ENCODE measurements at regions not wholly inside any gene's neighbourhood (a gene's known extent, or its start where the extent isn't known, plus 50 kb on each side); places are given as distances from the start of the nearest gene placed in this dataset. TPM values are rescaled to one million over a fixed set of nuclear protein-coding genes. Genes with fewer than 3 reads are reported as not detected.

DNA sequence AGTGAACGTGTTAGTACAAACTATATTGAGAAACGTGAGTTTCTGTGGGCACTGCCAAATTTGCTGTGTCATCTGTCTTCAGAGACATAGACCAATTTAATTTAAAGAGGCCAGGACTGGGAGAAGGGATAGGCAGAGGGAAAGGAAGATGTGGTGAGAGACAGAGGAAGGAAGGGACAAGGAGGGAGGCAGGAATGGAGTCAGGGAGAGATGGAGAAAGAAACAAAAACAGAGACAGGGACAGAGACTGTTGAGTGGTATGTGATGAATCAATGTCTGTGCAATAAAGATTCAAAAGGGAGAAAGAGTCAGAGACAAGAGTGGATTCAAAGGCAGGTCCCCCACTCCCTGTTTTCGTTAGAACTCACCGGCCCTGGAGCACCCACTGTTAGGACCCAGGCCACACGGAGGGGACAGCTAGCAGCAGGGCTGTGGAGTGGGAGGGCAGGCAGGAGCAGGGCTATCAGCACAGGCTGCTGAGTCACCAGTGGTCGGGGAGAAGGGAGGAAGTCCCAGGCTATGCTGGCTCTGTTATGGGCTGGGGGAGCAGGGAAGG, 51.6 kb upstream of the CHD6 start:
- Histone ChIP-seq H3K4me1 (ENCODE audit: control insufficient read depth in 5 of 5, insufficient read depth in 5 of 5, low read length in 5 of 5) (no peaks in the 10 kb centered on the region), H3K4me3 (no peak overlapping the region), H3K9me3 (ENCODE audit: control insufficient read depth in 4 of 4, insufficient read depth in 3 of 4, low read length in 3 of 4) (peaks cover 0 to 1% (median 0%) of the 10 kb centered on the region in 4 donors), H3K27ac (ENCODE audit: low read depth in 1 of 2, low read length in 1 of 2) (no peak overlapping the region), H3K27me3 (ENCODE audit: control insufficient read depth in 3 of 3, insufficient read depth in 3 of 3, low read length in 2 of 3) (no peaks in the 10 kb centered on the region), H3K9ac (ENCODE audit: insufficient read depth in 1 of 2, low read length in 2 of 2) (no peak overlapping the region), H3K36me3 (ENCODE audit: control insufficient read depth in 4 of 4, insufficient read depth in 4 of 4, low read length in 4 of 4) (no peaks in the 10 kb centered on the region)
- ATAC-seq (ENCODE audit: insufficient read depth, low FRiP score) (no peak), DNase-seq (no peak)
- TF ChIP-seq, protein P1, sequence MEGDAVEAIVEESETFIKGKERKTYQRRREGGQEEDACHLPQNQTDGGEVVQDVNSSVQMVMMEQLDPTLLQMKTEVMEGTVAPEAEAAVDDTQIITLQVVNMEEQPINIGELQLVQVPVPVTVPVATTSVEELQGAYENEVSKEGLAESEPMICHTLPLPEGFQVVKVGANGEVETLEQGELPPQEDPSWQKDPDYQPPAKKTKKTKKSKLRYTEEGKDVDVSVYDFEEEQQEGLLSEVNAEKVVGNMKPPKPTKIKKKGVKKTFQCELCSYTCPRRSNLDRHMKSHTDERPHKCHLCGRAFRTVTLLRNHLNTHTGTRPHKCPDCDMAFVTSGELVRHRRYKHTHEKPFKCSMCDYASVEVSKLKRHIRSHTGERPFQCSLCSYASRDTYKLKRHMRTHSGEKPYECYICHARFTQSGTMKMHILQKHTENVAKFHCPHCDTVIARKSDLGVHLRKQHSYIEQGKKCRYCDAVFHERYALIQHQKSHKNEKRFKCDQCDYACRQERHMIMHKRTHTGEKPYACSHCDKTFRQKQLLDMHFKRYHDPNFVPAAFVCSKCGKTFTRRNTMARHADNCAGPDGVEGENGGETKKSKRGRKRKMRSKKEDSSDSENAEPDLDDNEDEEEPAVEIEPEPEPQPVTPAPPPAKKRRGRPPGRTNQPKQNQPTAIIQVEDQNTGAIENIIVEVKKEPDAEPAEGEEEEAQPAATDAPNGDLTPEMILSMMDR (IDR thresholded peaks at IDR 0.05; ENCODE audit: control extremely low read depth, extremely low read depth) = no peak
- WGBS, 2 donors = 32 to 33% methylated on average over 6 of the region's 6 CpGs

- no peak for ATAC-seq (ENCODE audit: insufficient read depth, low FRiP score)
- H3K27ac ChIP-seq (ENCODE audit: low read depth in 1 of 2, low read length in 1 of 2) = no peak overlapping the region
- 86 to 92% methylated on average over 1 of the region's 1 CpG for WGBS, 2 donors
- no peak overlapping the region for H3K9ac ChIP-seq (ENCODE audit: insufficient read depth in 1 of 2, low read length in 2 of 2)
- peaks cover 0 to 1% (median 0%) of the 10 kb centered on the region in 4 donors for H3K9me3 ChIP-seq (ENCODE audit: control insufficient read depth in 4 of 4, insufficient read depth in 3 of 4, low read length in 3 of 4)
- H3K4me3 ChIP-seq = no peak overlapping the region
- DNase-seq = no peak
- no peaks in the 10 kb centered on the region for H3K27me3 ChIP-seq (ENCODE audit: control insufficient read depth in 3 of 3, insufficient read depth in 3 of 3, low read length in 2 of 3)
- TF ChIP-seq, protein P1 (IDR thresholded peaks at IDR 0.05; ENCODE audit: control extremely low read depth, extremely low read depth) = no peak
- H3K4me1 ChIP-seq (ENCODE audit: control insufficient read depth in 5 of 5, insufficient read depth in 5 of 5, low read length in 5 of 5) = no peaks in the 10 kb centered on the region
- no peaks in the 10 kb centered on the region for H3K36me3 ChIP-seq (ENCODE audit: control insufficient read depth in 4 of 4, insufficient read depth in 4 of 4, low read length in 4 of 4)
These were observed 50.0 kb upstream of the CHD6 start for GRCh38 chr20:41668057-41668749.

Small RNA genes in the stretch of these regions (small RNA-seq; reads per million reads assigned to genes)
- not detected for gene RF00568 (ENCODE audit: low replicate concordance)
- not detected for gene RNU6-1018P (ENCODE audit: low replicate concordance)

Measured in lung (tissue), 12 donors.